NB4 (cell line): ENCODE measurements at regions not wholly inside any gene's neighbourhood (a gene's known extent, or its start where the extent isn't known, plus 50 kb on each side); places are given as distances from the start of the nearest gene placed in this dataset.

Experiments
- POLR2A ChIP-seq: IDR thresholded peaks from 2 replicates; pipeline ENCODE4 v1.6.1; 2011; ENCODE audit warnings: mild to moderate bottlenecking; ENCODE audit not compliant: insufficient read length; ENCODE audit errors: extremely low read depth
- TF ChIP-seq, protein P1 (sequence below): IDR thresholded peaks from 2 replicates; pipeline ENCODE4 v1.6.1; 2011; ENCODE audit warnings: low read depth, low read length
- TF ChIP-seq, protein P2 (sequence below): IDR thresholded peaks from one replicate; pipeline ENCODE4 v1.5.1; 2012; ENCODE audit warnings: low read depth, low read length

GRCh38 chr4:33658971-33659370 lies 2585.3 kb downstream of the ARAP2 start:
- TF ChIP-seq, protein P1, sequence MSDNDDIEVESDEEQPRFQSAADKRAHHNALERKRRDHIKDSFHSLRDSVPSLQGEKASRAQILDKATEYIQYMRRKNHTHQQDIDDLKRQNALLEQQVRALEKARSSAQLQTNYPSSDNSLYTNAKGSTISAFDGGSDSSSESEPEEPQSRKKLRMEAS: no peak
- TF ChIP-seq, protein P2, sequence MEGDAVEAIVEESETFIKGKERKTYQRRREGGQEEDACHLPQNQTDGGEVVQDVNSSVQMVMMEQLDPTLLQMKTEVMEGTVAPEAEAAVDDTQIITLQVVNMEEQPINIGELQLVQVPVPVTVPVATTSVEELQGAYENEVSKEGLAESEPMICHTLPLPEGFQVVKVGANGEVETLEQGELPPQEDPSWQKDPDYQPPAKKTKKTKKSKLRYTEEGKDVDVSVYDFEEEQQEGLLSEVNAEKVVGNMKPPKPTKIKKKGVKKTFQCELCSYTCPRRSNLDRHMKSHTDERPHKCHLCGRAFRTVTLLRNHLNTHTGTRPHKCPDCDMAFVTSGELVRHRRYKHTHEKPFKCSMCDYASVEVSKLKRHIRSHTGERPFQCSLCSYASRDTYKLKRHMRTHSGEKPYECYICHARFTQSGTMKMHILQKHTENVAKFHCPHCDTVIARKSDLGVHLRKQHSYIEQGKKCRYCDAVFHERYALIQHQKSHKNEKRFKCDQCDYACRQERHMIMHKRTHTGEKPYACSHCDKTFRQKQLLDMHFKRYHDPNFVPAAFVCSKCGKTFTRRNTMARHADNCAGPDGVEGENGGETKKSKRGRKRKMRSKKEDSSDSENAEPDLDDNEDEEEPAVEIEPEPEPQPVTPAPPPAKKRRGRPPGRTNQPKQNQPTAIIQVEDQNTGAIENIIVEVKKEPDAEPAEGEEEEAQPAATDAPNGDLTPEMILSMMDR: no peak
- no peak for TF ChIP-seq POLR2A
